Astrocyte (in vitro differentiated cells and primary cell): ENCODE measurements at regions not wholly inside any gene's neighbourhood (a gene's known extent, or its start where the extent isn't known, plus 50 kb on each side); places are given as distances from the start of the nearest gene placed in this dataset.
A peak's percentile ranks its signal among the peaks of the same experiment; 100 is the strongest.

ENCODE experiments used
- DNase-seq: peaks from one replicate; pipeline ENCODE4 v3.0.0-alpha.2; 2010; ENCODE audit warnings: low read depth
- FAIRE-seq: peaks from 2 replicates; lab custom pipeline; 2011; peaks lifted over from hg19 to GRCh38; lab: Jason Lieb, UNC
- H2AFZ ChIP-seq: 2 replicates; pipeline ENCODE4 v1.6.0; 2012; ENCODE audit warnings: low read depth, low read length, inconsistent platforms
- H3K27ac ChIP-seq: 2 replicates; pipeline ENCODE4 v1.5.1; 2011; ENCODE audit warnings: low read depth, low read length, inconsistent platforms
- H3K27me3 ChIP-seq: 2 replicates; pipeline ENCODE4 v1.6.0; 2011; ENCODE audit warnings: low read length, inconsistent platforms; ENCODE audit not compliant: insufficient read depth
- H3K36me3 ChIP-seq: 2 replicates; pipeline ENCODE4 v1.5.1; 2011; ENCODE audit warnings: low read length, inconsistent platforms; ENCODE audit not compliant: insufficient read depth
- H3K4me1 ChIP-seq: 2 replicates; pipeline ENCODE4 v1.5.1; 2011; ENCODE audit warnings: low read length, inconsistent platforms; ENCODE audit not compliant: insufficient read depth
- H3K4me2 ChIP-seq: 2 replicates; pipeline ENCODE4 v1.6.0; 2012; ENCODE audit warnings: low read length, inconsistent platforms
- H3K4me3 ChIP-seq: 2 replicates; pipeline ENCODE4 v1.5.1; 2011; ENCODE audit warnings: low read depth, mild to moderate bottlenecking, low read length, inconsistent platforms; ENCODE audit not compliant: insufficient read depth
- H3K79me2 ChIP-seq: 2 replicates; pipeline ENCODE4 v1.6.0; 2012; ENCODE audit warnings: mild to moderate bottlenecking, low read length, inconsistent platforms; ENCODE audit not compliant: insufficient read depth
- H3K9ac ChIP-seq: 2 replicates; pipeline ENCODE4 v1.6.0; 2012; ENCODE audit warnings: mild to moderate bottlenecking, low read length, inconsistent platforms
- H3K9me3 ChIP-seq: 2 replicates; pipeline ENCODE4 v1.5.1; 2012; ENCODE audit warnings: low read depth, mild to moderate bottlenecking, low read length, inconsistent platforms; ENCODE audit not compliant: insufficient read depth
- H4K20me1 ChIP-seq: 2 replicates; pipeline ENCODE4 v1.6.0; 2012; ENCODE audit warnings: low read length, inconsistent platforms; ENCODE audit not compliant: insufficient read depth
- H3K27ac Mint-ChIP-seq: one replicate; pipeline ENCODE4 v1.8.0; 2021; ENCODE audit warnings: mild to moderate bottlenecking, mixed read lengths; ENCODE audit not compliant: unreplicated experiment
- H3K27me3 Mint-ChIP-seq: one replicate; pipeline ENCODE4 v1.8.0; 2021; ENCODE audit warnings: low read depth, mixed read lengths; ENCODE audit not compliant: unreplicated experiment
- H3K36me3 Mint-ChIP-seq: one replicate; pipeline ENCODE4 v1.8.0; 2021; ENCODE audit warnings: low read depth, mixed read lengths; ENCODE audit not compliant: unreplicated experiment
- H3K4me1 Mint-ChIP-seq: one replicate; pipeline ENCODE4 v1.8.0; 2021; ENCODE audit warnings: low read depth, mixed read lengths; ENCODE audit not compliant: unreplicated experiment
- H3K4me3 Mint-ChIP-seq: one replicate; pipeline ENCODE4 v1.8.0; 2021; ENCODE audit warnings: mild to moderate bottlenecking, moderate library complexity, mixed read lengths; ENCODE audit not compliant: unreplicated experiment
- H3K9me3 Mint-ChIP-seq: one replicate; pipeline ENCODE4 v1.8.0; 2021; ENCODE audit warnings: mild to moderate bottlenecking, mixed read lengths; ENCODE audit not compliant: unreplicated experiment
- EZH2 ChIP-seq: IDR thresholded peaks from 2 replicates; pipeline ENCODE4 v1.6.1; 2012; ENCODE audit warnings: mild to moderate bottlenecking, low read length, inconsistent platforms; ENCODE audit not compliant: insufficient read depth
- TF ChIP-seq, protein P1 (sequence below): IDR thresholded peaks from 2 replicates; pipeline ENCODE4 v1.5.1; 2011; ENCODE audit warnings: low read depth, mild to moderate bottlenecking, inconsistent platforms, low read length, moderate library complexity; ENCODE audit not compliant: insufficient read depth

DNA sequence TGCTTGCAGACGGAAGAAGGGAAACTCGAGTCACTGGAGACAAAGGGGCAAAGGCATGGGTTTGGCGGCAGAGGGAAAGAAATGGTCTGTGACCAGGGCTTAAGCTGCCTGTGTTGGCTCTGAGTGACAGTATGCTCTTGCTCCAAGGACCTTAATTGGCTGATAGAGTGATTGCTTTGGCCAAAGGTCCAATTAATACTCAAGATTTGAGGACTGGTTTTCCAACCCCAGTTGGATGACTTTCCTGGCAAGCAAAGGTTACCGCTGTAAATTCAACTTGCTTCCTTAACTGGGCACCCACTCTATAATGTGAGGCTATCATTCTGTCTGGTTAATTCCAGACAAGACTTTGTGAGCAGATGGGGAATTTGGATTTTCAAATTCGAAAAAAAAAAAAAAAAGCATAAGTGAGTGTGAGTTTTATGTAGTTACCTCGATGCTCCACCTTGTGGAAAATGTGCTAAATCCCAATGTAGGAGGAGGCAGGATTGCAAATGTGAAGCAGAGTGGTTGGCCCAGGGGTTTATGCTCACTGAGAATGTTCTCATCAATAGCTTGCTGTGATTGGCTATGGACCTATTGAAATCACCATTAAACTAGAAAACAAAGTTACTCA, 150.7 kb upstream of the GMDS start:
- TF ChIP-seq, protein P1, sequence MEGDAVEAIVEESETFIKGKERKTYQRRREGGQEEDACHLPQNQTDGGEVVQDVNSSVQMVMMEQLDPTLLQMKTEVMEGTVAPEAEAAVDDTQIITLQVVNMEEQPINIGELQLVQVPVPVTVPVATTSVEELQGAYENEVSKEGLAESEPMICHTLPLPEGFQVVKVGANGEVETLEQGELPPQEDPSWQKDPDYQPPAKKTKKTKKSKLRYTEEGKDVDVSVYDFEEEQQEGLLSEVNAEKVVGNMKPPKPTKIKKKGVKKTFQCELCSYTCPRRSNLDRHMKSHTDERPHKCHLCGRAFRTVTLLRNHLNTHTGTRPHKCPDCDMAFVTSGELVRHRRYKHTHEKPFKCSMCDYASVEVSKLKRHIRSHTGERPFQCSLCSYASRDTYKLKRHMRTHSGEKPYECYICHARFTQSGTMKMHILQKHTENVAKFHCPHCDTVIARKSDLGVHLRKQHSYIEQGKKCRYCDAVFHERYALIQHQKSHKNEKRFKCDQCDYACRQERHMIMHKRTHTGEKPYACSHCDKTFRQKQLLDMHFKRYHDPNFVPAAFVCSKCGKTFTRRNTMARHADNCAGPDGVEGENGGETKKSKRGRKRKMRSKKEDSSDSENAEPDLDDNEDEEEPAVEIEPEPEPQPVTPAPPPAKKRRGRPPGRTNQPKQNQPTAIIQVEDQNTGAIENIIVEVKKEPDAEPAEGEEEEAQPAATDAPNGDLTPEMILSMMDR, result no peak
- TF ChIP-seq EZH2, result no peak
- DNase-seq (no peak), FAIRE-seq (no peak)
- H2AFZ ChIP-seq, result no peak overlapping the region
- H3K4me2 ChIP-seq, result peak overlapping the region; percentile 76
- H3K4me1 ChIP-seq, result peaks cover 10% of the 10 kb centered on the region
- Mint-ChIP-seq H3K4me3 (no peak overlapping the region), H3K4me1 (no peaks in the 10 kb centered on the region), H3K27ac (no peak overlapping the region), H3K9me3 (peaks cover 9% of the 10 kb centered on the region), H3K27me3 (peaks cover 21% of the 10 kb centered on the region), H3K36me3 (peaks cover 5% of the 10 kb centered on the region)
- H3K36me3 ChIP-seq, result no peaks in the 10 kb centered on the region
- H3K9me3 ChIP-seq, result no peaks in the 10 kb centered on the region
- no peak overlapping the region for H3K4me3 ChIP-seq
- no peaks in the 10 kb centered on the region for H3K27me3 ChIP-seq
- H3K27ac ChIP-seq, result no peak overlapping the region
- no peaks in the 10 kb centered on the region for H3K79me2 ChIP-seq
- H4K20me1 ChIP-seq, result no peaks in the 10 kb centered on the region
- no peak overlapping the region for H3K9ac ChIP-seq

DNA sequence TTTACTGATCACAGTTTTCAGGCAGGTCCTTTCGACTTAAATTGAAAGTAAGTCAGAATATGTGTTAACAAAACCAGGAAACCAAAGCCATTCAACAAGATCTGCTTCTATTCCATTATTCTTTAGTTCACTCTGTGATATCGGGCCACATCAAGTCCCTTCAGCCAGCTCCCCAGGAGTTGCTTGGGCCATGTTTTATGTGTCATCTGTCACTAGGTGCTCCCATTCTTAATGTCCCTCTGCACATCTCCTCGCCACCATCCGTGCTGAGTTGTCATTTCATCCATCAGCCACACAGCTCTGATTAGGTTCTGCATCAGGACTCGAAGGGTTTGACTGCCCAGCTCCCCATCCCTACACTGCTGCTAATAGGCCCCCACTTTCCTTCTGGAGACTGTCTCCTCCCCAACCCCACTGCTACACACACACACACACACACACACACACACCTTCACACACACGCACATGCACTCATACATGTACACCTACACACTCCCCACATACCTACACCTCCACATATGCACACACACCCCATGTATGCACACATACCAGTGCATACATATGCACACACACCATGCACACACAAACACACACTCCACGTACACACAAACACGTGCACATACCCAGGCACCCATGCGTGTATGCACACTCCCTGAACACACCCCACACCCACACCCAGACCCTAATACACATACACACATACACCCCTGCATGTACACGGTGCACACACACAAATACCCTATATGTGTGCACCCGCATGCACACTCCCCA, 143.3 kb upstream of the GMDS start:
- Histone ChIP-seq H3K27me3 (no peaks in the 10 kb centered on the region), H3K9ac (no peak overlapping the region), H2AFZ (no peak overlapping the region), H3K4me3 (no peak overlapping the region), H3K4me1 (no peaks in the 10 kb centered on the region), H3K27ac (no peak overlapping the region), H3K9me3 (no peaks in the 10 kb centered on the region), H3K4me2 (no peak overlapping the region), H4K20me1 (no peaks in the 10 kb centered on the region), H3K36me3 (no peaks in the 10 kb centered on the region), H3K79me2 (no peaks in the 10 kb centered on the region)
- DNase-seq (no peak), FAIRE-seq (no peak)
- peaks cover 8% of the 10 kb centered on the region for H3K9me3 Mint-ChIP-seq
- H3K4me3 Mint-ChIP-seq, result no peak overlapping the region
- peaks cover 10% of the 10 kb centered on the region for H3K27me3 Mint-ChIP-seq
- H3K27ac Mint-ChIP-seq, result no peak overlapping the region
- TF ChIP-seq EZH2, result no peak
- TF ChIP-seq, protein P1, result no peak
- peaks cover 2% of the 10 kb centered on the region for H3K36me3 Mint-ChIP-seq
- H3K4me1 Mint-ChIP-seq, result no peaks in the 10 kb centered on the region

GRCh38 chr6:2387445-2387844, 142.0 kb upstream of the GMDS start:
- Mint-ChIP-seq H3K36me3 (peaks cover 2% of the 10 kb centered on the region), H3K4me1 (no peaks in the 10 kb centered on the region), H3K4me3 (no peak overlapping the region), H3K27ac (no peak overlapping the region), H3K9me3 (peaks cover 4% of the 10 kb centered on the region), H3K27me3 (peaks cover 8% of the 10 kb centered on the region)
- H3K9me3 ChIP-seq, result no peaks in the 10 kb centered on the region
- H2AFZ ChIP-seq, result no peak overlapping the region
- no peak overlapping the region for H3K27ac ChIP-seq
- H3K27me3 ChIP-seq, result no peaks in the 10 kb centered on the region
- no peaks in the 10 kb centered on the region for H3K4me1 ChIP-seq
- DNase-seq (no peak), FAIRE-seq (no peak)
- H3K4me3 ChIP-seq, result no peak overlapping the region
- no peaks in the 10 kb centered on the region for H3K79me2 ChIP-seq
- H3K9ac ChIP-seq, result no peak overlapping the region
- no peak for TF ChIP-seq EZH2
- TF ChIP-seq, protein P1, result no peak
- no peaks in the 10 kb centered on the region for H3K36me3 ChIP-seq
- H4K20me1 ChIP-seq, result no peaks in the 10 kb centered on the region
- H3K4me2 ChIP-seq, result no peak overlapping the region
